ENCODE measurements at regions not wholly inside any gene's neighbourhood (a gene's known extent, or its start where the extent isn't known, plus 50 kb on each side); places are given as distances from the start of the nearest gene placed in this dataset.
"Not testable (repeated sequence)": the region's sequence is repeated elsewhere in the genome, so short reads cannot be mapped to it uniquely, and the experiment has no call there.

DNA sequence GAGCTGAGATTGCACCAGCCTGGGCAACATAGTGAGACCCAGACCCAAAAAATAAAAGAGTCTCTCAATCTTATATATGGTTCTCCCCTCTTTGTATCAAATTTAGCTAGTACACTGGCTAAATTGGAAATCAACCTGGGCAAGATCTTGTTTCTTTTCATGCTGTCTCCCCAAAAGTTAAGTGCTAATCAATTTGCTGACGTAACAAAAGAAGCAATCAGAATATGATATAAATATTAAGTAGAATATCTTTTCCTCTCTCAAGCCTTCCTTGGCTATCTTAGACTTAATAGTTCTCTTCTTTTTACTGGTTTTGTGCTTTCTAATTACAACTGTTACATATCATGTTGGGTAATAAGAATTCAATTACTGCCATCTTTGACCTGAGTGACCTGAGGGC, 258.9 kb downstream of the KCNRG start:
- intact Hi-C loops (cut with DNase I, micrococcal nuclease) = no loop called here
- no peak for ATAC-seq
- DNase-seq = no peak

- DNase-seq = no peak
- intact Hi-C loops (cut with DNase I, micrococcal nuclease) = no loop called here
- peak; percentile 96 for ATAC-seq
Measured at GRCh38 chr13:50275392-50276063, 260.3 kb downstream of the KCNRG start.

- no peak for DNase-seq
- no peak for ATAC-seq
- intact Hi-C loops (cut with DNase I, micrococcal nuclease) = no loop called here
Measured at GRCh38 chr13:50276550-50276949, 261.3 kb downstream of the KCNRG start.

GRCh38 chr13:50277127-50277526, 261.9 kb downstream of the KCNRG start:
- no peak for DNase-seq
- ATAC-seq = no peak
- intact Hi-C loops (cut with DNase I, micrococcal nuclease) = no loop called here

DNA sequence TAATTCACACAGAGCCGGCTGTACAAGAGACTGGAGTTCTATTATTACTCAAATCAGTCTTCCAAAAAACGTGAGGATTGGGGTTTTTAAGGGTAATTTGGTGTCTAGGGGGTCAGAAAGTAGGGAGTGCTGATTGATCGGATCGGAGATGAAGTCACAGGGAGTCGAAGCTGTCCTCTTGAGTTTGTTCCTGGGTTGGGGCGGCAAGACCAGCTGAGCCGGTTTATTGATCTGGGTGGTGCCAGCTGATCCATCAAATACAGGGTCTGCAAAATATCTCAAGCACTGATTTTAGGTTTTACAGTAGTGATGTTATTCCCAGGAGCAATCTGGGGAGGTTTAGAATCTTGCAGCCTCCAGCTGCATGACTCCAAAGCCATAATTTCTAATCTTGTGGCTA, 262.7 kb downstream of the KCNRG start:
- DNase-seq (no peak), ATAC-seq (no peak)
- intact Hi-C loops (cut with DNase I, micrococcal nuclease) = no loop called here

- DNase-seq = no peak
- ATAC-seq = no peak
- intact Hi-C loops (cut with DNase I, micrococcal nuclease) = no loop called here
Measured at GRCh38 chr13:50280441-50280937, 265.2 kb downstream of the KCNRG start.

DNA sequence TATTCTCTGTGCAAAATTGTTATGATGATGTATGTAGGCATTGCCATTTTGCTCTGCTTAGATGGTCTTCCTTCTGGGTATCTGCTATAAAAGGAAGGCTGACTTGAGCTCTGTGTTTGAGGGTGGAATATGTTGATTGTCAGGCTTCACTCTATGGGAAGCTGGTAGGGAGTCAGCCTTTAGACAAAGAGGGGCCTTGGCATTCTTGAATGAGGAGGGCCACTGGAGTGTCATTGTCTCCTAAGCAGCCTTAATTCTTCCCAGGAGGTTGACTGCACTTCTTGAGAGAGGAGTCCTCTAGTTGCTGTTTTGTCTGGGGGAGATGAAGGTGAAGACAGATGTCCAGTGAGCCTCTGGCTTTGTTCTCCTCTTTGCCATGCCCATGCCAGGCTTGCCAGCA, 266.8 kb downstream of the KCNRG start:
- DNase-seq (no peak), ATAC-seq (no peak)
- intact Hi-C loops (cut with DNase I, micrococcal nuclease) = no loop called here

- ATAC-seq (no peak), DNase-seq (no peak)
- intact Hi-C loops (cut with DNase I, micrococcal nuclease) = no loop called here
Measured at GRCh38 chr13:50283017-50283416, 267.8 kb downstream of the KCNRG start.

GRCh38 chr13:50284540-50284939, 269.3 kb downstream of the KCNRG start:
- intact Hi-C loops (cut with DNase I, micrococcal nuclease) = no loop called here
- no peak for ATAC-seq
- DNase-seq = no peak

- DNase-seq (no peak), ATAC-seq (no peak)
- intact Hi-C loops (cut with DNase I, micrococcal nuclease) = no loop called here
Measured at GRCh38 chr13:50285283-50285682, 270.0 kb downstream of the KCNRG start.

DNA sequence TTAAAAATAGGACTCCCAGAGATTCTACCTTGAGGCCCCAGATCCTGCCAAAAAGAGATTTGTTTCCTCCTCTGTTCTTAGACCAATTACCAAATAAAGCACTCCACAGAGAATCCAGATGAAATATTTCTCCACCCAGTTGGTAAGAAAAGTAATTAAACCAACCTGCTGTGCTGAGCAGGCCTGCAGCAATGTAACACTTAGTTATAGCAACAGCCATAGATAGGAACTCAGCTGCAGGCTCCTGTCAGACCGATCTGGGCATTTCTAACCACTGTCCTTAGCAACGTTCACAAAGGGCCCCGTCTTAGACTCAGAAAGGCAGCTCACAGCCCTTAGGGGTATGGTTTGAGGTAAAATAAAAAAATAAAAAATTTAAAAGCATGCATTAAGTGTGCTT, 271.1 kb downstream of the KCNRG start:
- intact Hi-C loops (cut with DNase I, micrococcal nuclease) = no loop called here

DNA sequence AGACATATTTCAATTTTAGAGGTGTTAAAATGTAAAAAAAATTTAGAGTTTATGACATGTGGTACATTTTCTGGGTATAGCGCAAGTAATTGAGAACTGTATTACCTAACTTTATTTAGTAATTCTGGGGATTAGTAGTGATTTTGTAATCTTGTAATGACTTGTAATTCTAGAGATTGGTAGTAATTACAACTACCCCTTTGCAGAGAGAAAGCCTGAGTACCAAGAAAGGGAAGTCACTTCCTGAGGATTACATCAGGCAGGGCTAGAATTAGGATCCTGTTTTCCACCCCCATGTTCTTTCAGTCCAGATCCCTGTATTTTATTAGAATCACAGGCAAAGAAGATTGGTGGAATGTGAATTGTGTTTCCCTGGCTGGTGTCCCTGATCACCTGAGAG, 274.9 kb downstream of the KCNRG start:
- no peak for DNase-seq
- intact Hi-C loops (cut with DNase I, micrococcal nuclease) = no loop called here
- ATAC-seq = no peak

More for the DNA sequence above, 271.1 kb downstream of the KCNRG start:
- DNase-seq (no peak), ATAC-seq (no peak)

- intact Hi-C loops (cut with DNase I, micrococcal nuclease) = no loop called here
- ATAC-seq = no peak
Measured at GRCh38 chr13:50291611-50292010, 276.4 kb downstream of the KCNRG start.

DNA sequence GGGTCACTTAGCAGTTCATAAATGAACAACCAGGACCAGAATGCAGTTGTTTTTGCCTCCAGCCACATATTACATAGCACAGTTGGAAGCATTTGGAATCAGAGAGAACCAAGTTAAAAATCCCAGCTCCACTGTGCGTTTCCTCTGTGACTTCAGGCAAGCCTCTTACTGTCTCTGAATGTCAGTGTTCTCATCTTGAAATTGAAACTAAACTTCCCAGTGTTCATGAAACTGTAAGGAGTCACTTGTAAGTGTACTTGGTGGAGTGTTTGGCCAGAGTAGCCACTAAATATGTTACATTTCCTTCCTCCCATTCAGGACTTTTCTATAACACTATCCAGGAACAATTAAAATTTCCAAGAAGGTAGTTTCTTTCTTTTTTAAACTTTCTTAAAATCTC, 276.8 kb downstream of the KCNRG start:
- ATAC-seq (no peak), DNase-seq (no peak)
- intact Hi-C loops (cut with DNase I, micrococcal nuclease) = no loop called here

More at GRCh38 chr13:50291611-50292010, 276.4 kb downstream of the KCNRG start:
- DNase-seq = no peak

GRCh38 chr13:50294425-50294824, 279.2 kb downstream of the KCNRG start:
- DNase-seq; intact Hi-C loops (cut with DNase I, micrococcal nuclease); ATAC-seq: not testable (repeated sequence)

GRCh38 chr13:50299546-50300249, 284.5 kb downstream of the KCNRG start:
- ATAC-seq (no peak), DNase-seq (no peak)
- intact Hi-C loops (cut with DNase I, micrococcal nuclease) = no loop called here

DNA sequence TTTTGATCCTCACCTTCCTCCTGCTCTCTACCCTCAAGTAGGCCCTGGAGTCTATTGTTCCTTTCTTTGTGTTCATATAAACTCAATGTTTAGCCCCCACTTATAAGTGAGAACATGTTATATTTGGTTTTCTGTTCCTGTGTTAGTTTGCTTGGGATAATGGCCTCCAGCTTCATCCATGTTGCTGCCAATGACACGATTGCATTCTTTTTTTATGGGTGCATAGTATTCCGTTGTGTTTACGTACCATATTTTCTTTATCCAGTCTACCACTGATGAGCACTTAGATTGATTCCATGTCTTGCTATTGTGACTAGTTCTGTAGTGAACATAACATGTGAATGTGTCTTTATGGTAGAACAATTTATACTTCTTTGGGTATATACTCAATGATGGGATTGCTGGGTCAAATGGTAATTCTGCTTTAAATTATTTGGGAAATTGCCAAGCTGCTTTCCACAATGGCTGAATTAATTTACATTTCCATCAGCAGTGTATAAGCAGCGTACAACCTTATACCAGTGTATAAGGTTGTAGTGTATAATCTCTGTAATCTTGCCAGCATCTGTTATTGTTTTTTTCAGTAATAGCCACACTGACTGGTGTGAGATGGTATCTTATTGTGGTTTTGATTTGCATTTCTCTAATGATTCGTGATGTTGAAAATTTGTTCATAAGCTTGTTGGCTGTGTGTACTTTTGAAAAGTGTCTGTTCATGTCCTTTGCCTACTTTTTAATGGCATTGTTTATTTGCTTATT, 288.9 kb downstream of the KCNRG start:
- intact Hi-C loops (cut with DNase I, micrococcal nuclease) = no loop called here
- DNase-seq (no peak), ATAC-seq (no peak)

GRCh38 chr13:50306156-50306555, 290.9 kb downstream of the KCNRG start:
- DNase-seq = no peak
- intact Hi-C loops (cut with DNase I, micrococcal nuclease) = no loop called here
- no peak for ATAC-seq

GRCh38 chr13:50309318-50309717, 294.1 kb downstream of the KCNRG start:
- ATAC-seq = no peak
- intact Hi-C loops (cut with DNase I, micrococcal nuclease) = no loop called here
- no peak for DNase-seq

All from left colon (tissue), 2 donors.